NCI-H2196 treated with DMSO at 0.1 percent for 48 hours (cell line): ENCODE measurements at regions not wholly inside any gene's neighbourhood (a gene's known extent, or its start where the extent isn't known, plus 50 kb on each side); places are given as distances from the start of the nearest gene placed in this dataset.
"Not testable (repeated sequence)": the region's sequence is repeated elsewhere in the genome, so short reads cannot be mapped to it uniquely, and the experiment has no call there.

Source experiments
- DNase-seq: peaks from one replicate; lab custom pipeline; 2025; ENCODE audit not compliant: unreplicated experiment; lab: John Stamatoyannopoulos, UW

GRCh38 chr1:81179242-81179641 lies 621.5 kb upstream of the ADGRL2 start:
- DNase-seq: no peak

DNA sequence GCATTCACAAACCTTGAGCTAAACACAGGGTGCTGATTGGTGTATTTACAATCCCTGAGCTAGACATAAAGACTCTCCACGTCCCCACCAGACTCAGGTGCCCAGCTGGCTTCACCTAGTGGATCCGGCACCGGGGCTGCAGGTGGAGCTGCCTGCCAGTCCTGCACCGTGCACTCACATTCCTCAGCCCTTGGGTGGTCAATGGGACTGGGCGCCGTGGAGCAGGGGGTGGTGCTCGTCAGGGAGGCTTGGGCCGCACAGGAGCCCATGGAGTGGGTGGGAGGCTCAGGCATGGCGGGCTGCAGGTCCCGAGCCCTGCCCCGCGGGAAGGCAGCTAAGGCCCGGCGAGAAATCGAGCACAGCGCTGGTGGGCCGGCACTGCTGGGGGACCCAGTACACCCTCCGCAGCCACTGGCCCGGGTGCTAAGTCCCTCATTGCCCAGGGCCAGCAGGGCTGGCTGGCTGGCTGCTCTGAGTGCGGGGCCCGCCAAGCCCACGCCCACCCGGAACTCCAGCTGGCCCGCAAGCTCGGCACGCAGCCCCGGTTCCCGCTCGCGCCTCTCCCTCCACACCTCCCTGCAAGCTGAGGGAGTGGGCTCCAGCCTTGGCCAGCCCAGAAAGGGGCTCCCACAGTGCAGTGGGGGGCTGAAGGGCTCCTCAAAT lies 622.2 kb upstream of the ADGRL2 start:
- DNase-seq: not testable (repeated sequence)

- DNase-seq: no peak
These were observed 625.8 kb upstream of the ADGRL2 start for GRCh38 chr1:81174811-81175476.

GRCh38 chr1:81174052-81174451 lies 626.7 kb upstream of the ADGRL2 start:
- DNase-seq: no peak

DNA sequence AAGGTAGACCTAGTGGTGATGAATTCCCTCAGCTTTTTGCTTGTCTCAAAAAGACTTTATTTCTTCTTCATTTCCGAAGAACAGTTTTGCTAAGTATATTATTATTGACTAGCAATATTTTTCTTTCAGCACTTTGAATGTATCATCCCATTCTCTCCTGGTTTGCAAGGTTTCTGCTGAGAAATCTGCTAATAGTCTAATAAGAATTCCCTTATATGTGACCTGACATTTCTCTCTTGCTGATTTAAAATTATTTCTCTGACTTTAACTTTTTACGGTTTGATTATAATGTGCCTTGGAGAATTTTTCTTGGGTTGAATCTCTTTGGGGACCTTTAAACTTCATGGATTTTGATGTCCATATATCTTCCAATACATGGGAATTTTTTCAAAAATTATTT lies 628.3 kb upstream of the ADGRL2 start:
- no peak for DNase-seq

- no peak for DNase-seq
These were observed 630.0 kb upstream of the ADGRL2 start for GRCh38 chr1:81170721-81171120.

- no peak for DNase-seq
These were observed 634.8 kb upstream of the ADGRL2 start for GRCh38 chr1:81165963-81166362.

DNA sequence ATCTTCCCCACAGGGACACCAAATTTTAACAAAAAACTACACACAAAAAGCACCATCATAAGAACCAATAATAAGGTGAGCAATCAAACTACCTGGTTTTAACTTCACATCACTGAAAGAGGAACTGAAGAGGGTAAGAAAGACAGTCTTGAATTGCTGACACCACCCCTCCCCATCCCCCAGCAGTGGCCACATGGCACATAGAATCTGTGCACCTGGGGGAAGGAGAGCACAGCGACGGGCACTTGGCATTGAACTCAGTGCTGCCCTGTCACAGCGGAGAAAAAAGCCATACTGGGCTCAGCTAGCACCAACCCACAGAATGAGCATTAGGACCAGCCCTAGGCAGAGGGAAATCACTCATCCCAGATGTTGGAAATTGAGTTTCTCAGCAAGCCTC lies 640.0 kb upstream of the ADGRL2 start:
- DNase-seq: no peak

GRCh38 chr1:81158592-81158991 lies 642.1 kb upstream of the ADGRL2 start:
- DNase-seq: no peak

- no peak for DNase-seq
These were observed 643.0 kb upstream of the ADGRL2 start for GRCh38 chr1:81157686-81158085.

DNA sequence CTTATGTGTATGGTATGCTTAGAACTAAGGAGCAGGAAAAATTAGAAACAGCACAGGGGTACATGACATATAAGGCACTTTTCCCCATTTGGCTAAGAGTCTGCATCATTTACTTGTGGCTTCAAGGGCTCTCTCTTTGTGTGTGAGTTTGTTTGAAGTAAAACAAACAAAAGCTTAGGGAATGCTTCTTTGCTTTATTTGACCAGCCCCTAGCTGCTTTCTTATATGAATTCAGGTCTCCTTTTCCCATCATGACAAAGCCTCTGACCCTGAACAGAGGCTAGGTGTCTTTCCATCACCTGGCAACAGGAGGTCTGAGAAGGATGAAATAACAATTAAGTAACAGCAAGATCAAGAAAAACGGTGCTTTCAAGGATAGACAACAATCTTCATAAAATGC lies 643.8 kb upstream of the ADGRL2 start:
- DNase-seq: no peak

DNA sequence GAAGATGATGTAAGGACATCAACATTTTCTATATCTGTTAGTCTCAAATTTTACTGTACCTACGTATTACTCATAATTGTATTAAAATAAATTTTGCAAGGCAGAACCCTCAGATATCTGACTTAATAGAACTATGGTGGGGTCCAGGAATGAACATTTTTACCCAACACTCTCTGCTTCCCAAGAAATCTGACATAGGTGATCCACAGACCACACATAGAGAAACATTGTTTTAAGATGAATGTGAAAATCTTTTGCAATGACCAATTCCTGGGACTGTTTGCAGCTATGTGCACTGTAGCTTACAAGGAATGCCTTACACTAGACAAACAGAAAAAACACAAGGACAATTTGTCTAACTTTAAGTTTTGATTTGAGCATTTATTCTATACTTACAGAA lies 645.6 kb upstream of the ADGRL2 start:
- DNase-seq: no peak

DNA sequence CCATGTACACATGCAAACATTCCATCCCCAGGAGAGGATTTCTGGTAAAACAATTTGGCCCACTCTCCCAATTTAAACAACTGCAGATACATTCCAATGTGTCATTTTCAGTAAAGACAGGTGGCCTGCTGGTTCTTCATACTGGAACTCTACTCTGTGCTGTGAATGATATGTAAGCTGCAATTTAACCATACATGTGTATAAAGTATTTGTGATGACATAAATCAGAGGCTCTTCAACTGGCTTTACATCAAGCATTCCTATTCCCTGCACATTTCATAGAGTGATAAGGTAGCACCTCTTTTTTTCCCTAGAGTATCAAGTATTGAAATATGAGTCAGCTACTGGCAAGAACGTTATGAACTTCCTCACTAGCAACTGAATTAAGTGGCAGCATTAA lies 649.5 kb upstream of the ADGRL2 start:
- no peak for DNase-seq

DNA sequence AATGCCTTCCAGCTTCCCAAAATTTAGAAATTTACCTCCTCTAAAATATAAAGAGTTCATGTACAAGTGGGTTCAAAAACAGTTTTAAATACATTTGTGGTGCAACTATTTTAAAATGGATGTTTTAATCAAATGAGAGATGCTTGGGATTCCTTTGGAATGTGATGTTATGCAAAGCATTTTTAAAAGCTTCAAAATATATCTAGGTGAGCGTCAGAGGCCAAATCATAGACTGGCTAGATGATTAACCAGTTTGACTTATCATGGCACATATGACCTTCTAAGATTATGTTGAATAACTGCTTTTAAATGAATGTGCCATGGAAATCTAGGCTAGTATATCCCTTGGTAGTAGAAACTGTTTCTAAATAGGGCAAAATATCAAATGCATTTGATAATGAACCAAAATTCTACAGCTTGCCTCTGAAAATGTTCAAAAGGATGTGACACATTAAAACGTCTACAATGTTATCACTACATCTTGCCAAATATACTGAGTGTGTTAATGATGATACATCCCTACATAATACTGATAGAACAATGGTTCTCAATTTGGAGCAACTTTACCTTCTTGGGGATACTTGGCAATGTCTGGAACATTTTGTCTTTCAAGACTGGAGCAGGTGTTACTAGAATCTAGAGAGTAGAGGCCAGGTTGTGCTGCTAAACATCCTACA lies 650.9 kb upstream of the ADGRL2 start:
- DNase-seq: no peak

- no peak for DNase-seq
These were observed 656.4 kb upstream of the ADGRL2 start for GRCh38 chr1:81144240-81144825.

GRCh38 chr1:81142099-81142826 lies 658.5 kb upstream of the ADGRL2 start:
- DNase-seq: no peak

DNA sequence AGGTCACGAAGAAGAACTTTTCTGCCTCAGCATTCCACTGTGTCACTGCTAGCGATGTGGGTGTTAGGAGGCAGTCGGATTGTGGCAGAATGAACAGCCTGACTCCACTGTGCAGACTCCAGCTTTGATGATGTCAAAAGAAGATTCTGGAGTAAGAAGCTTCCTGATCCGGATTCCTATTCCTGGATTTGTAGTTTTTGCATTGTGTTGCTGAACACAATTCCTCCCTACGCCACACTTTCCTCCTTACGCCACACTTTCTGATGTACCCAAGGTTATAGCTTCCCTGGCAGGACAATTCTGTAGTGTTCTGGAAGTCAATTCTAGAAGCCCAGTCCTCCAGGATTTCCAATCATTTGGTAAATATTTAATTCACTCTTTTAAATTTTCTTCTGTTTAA lies 665.2 kb upstream of the ADGRL2 start:
- DNase-seq: no peak

DNA sequence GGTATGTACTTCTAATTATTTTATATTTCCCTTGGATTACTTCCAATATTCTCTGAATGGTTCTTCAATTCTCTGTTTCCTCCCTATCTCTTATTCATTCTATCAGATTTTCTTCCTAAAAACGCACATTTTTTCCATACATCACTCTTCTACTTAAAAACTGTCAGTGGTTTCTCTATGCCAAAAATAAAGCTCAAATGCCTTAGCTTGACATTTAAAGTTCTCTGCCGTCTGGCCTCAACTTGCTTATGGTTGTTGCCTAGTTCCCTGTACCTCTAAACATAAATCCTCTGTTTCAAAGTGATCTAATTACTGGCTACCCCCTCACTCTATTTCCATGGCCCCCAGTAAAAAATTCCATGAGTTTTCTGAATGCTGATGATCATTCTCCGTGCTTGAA lies 671.0 kb upstream of the ADGRL2 start:
- no peak for DNase-seq

GRCh38 chr1:81129366-81129765 lies 671.4 kb upstream of the ADGRL2 start:
- DNase-seq: no peak

DNA sequence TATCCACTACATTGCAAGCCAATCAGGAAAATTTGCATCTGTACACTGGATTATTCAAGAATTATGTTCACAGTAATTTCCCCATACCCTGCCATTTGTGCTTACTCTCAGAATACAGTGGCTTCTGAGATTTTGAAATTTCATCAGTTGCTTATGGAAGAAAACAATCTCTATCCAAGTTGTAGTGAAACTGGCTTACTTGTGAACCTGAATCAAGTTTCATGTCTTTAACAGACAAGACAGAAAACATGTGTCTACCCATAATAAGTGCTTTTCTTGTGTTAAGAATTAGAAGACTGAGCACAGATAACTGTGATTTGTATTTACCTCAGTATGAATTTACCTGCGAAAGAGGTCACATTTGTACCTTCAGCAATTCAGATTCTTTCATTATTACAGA lies 672.7 kb upstream of the ADGRL2 start:
- DNase-seq: no peak

- no peak for DNase-seq
These were observed 673.6 kb upstream of the ADGRL2 start for GRCh38 chr1:81126989-81127581.
